ENCODE measurements at regions not wholly inside any gene's neighbourhood (a gene's known extent, or its start where the extent isn't known, plus 50 kb on each side); places are given as distances from the start of the nearest gene placed in this dataset.

DNA sequence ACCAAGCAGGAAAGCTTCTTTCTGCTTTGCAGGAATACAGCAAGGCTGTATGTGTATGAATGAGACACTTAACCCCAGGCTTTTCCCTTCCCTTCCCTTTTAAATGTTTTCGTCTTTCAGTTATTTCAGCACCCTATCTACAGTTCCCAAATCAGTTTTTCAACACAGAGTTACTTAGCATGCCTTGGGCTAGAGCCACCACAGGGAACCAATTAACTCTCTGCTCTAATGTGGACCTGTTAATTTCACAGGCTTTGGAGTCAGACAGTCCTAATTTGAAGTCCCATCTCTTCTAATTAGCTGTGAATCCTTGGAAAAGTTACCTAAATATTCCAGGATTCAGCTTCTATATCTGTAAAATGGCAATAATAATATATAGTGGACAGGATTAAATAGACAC lies 89.2 kb upstream of the REG3A start:
- TF ChIP-seq, protein P1, sequence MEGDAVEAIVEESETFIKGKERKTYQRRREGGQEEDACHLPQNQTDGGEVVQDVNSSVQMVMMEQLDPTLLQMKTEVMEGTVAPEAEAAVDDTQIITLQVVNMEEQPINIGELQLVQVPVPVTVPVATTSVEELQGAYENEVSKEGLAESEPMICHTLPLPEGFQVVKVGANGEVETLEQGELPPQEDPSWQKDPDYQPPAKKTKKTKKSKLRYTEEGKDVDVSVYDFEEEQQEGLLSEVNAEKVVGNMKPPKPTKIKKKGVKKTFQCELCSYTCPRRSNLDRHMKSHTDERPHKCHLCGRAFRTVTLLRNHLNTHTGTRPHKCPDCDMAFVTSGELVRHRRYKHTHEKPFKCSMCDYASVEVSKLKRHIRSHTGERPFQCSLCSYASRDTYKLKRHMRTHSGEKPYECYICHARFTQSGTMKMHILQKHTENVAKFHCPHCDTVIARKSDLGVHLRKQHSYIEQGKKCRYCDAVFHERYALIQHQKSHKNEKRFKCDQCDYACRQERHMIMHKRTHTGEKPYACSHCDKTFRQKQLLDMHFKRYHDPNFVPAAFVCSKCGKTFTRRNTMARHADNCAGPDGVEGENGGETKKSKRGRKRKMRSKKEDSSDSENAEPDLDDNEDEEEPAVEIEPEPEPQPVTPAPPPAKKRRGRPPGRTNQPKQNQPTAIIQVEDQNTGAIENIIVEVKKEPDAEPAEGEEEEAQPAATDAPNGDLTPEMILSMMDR (conservative IDR thresholded peaks at IDR 0.05) = no peak
- no peak for TF ChIP-seq EZH2 (IDR thresholded peaks at IDR 0.05; ENCODE audit: low read depth)

Data from PC-9 (cell line).